Activated CD4-positive, alpha-beta T cell treated with anti-CD3 and anti-CD28 coated beads, Interleukin-2, amount 50 U/mL, for 48 hours (primary cell): ENCODE measurements at regions not wholly inside any gene's neighbourhood (a gene's known extent, or its start where the extent isn't known, plus 50 kb on each side); places are given as distances from the start of the nearest gene placed in this dataset.
"Not testable (repeated sequence)": the region's sequence is repeated elsewhere in the genome, so short reads cannot be mapped to it uniquely, and the experiment has no call there.

Experiments
- DNase-seq, 2 experiments: peaks; one replicate each; pipeline ENCODE4 v3.0.0-alpha.2; 2020

DNA sequence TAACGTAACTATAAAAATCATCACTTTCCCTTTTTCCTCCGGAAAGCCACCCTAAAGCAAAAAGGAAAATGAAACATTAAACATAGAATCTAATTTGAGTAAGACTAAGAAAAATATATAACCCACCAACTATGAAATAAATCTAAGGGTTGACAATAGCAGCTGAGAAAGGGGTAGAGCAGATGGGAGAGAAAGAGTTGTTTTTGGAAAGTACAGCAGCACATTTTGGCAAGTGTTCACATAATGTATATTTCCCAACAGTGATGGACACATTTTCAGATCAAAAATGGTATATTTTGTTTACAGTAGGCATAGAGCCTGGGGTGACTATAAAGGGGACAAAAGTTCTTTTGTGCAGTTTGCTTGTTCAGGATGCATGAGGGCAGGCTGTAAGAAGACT, 1287.4 kb upstream of the B3GALT2 start:
- no peak for DNase-seq

DNA sequence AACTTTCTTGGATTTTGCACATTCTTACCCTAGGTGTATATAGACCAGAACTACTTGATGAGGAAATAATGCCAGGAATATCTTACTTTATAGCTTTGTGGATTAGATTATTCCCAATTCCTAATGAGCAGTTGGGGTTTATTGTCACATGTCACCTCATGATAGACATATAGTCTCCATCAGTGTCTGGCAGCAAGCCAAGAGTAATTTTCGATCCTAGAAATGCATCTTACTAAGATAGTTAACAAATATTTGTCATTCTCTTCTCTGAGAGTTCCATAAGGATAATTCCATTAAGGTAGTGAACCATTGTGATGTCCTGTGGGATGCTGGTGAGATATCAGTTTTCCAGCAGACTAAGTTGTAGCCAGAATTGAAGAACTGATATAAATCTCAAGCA, 1282.9 kb upstream of the B3GALT2 start:
- no peak for DNase-seq

DNA sequence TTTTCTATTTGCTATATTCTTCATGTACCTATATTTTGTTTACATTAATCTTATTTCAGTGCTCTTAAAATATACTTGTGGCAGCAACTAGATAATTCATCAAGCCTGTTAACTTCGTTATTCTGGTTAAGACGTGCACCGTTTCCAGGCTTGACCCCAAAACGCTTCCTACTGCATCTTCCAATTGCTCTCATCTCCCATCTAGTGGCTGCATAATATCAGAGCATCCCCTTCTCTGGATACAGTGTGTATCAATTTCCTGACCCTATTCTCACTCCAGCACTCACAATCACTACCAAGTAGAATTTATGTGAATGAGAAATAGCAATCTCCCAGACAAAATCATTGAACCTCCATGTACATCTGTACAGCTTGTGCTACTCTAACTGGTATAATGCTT, 1280.3 kb upstream of the B3GALT2 start:
- no peak for DNase-seq

DNA sequence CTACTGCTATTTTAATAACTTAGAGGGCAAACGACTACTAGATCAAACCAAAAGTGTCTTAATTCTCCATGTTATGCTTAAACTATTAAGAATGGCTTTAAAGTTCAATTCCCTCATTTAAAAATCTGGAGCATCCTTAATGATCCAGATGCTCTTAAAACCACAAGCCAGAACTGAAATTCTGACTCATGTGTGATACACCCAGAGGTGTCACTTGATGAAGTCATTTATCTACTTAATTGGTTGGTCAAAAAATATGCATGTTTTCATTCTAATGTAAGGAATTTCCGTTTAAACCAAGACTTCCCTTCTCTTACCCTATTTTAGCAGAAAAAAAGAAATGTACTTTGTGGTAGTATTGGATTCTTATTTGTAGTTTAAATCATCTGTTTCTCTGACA, 1261.2 kb upstream of the B3GALT2 start:
- DNase-seq = no peak

DNA sequence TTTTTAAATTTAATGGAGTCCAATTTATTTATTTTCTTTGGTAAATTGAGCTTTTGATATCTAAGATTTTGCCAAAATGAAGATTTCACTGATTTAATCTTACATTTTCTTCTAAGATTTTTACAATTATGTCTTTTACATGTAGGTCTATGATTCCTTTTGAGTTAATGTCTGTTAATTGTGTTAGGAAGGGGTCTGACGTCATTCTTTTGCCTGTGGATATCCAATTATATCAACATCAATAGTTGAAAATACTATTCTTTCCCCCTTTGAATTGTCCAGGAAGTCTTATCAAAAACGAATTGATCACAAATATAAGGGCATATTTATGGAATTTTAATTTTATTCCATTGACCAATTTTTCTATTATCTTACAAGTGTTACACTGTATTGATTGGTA, 1258.8 kb upstream of the B3GALT2 start:
- no peak for DNase-seq

DNA sequence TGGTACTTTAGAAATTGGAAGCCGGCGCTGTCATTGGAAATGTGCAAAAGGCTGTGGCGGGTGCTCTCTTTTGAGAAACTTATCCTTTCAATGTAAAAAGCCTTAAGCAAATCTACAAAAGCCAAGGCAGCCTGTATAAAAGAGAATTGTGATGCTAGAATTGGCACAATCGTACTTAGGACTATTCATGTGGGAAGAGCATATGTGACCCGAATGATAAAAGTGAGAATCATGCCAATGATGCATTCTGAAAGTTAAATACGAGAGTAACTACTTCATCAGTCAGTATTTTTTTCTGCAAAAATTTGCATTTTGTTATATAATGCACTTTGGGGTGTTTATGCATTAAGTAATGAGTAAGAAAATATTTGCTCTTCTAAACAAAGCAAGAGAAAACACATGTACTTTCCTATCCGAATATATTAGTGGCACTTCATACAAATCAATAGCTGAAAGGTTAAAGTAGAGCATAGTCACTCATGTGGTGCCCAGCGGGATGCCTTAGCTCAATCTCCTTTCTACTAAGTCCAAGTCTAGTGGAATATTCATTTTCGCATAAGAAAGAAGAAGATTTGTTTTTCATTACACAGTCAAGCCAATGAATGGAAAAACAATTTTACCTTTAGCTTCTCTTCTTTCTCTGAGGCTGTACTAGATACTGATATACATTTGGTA, 1256.6 kb upstream of the B3GALT2 start:
- DNase-seq = no peak

DNA sequence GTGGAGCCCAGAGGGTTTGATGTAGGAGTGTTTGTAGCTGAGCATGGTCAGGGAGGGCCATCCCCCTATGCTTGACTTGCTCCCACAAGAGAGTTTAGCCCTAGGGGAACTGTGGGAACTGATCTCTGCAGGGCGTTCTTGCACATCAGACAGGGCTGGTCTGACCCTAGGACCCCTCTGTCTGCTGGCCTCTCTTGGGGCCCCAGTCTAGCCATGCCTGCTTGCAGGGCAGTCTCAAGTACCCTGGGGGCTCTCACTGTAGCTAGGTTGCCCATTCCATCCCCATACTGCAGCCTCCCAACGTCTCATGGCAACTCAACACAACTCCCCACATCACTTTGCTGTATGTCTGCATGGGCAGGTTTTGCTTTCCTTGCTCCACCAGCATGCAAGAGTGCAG, 1250.7 kb upstream of the B3GALT2 start:
- DNase-seq = no peak

DNA sequence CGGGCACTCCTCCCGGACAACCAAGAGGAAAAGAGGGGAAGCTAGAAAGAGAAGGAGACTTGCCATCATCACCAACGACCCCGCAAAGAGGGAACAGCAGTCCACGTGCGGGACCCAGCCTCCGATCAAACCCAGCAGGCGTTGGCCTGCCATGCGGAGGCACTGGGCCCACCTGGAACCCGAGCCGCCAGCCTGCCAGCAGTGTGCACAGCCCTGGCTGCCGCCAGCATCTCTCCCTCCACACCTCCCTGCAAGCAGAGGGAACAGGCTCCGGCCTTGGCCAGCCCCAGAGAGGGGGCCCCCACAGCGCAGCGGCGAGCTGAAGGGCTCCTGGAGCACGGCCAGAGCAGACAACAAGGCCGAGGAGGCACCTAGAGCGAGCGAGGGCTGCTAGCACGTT, 1244.7 kb upstream of the B3GALT2 start:
- no peak for DNase-seq

DNA sequence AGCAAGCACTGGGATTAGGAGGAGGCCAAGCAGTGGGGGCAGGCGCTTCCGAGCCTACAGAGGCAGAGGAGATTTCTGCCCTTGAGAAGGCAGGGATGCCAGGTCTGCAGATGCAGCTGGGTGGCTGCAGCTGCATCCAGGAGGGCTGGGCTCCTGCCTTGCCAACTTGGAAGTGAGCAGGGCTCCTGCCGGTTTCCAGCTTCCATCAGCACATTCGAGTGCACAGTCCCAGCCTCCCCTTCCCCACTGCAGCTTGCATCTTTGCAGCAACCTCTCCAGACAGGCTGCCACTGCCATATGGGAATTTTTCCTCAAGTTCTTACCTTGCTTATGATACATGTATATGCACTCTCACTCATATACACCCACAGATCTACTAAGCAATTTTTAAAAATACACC, 1234.3 kb upstream of the B3GALT2 start:
- DNase-seq = no peak

DNA sequence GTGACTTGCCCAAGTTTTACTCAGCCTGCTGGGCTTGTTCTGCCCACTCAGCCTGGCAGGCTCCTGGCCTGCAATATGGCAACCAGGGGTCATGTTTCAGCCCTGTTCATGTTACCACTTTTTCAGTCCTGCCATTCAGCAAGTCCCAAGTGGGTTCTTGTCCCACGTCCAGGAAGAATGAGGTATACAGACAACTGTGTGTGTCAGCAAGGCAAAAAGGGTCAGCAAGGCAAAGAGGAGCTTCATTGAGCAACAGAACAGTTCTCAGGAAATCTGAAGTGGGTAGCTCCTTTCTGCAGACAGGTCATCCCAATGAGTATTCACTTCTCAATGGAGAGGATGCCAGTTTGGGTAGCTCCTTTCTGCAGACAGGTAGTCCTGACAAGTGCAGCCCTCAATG, 1233.3 kb upstream of the B3GALT2 start:
- no peak for DNase-seq

DNA sequence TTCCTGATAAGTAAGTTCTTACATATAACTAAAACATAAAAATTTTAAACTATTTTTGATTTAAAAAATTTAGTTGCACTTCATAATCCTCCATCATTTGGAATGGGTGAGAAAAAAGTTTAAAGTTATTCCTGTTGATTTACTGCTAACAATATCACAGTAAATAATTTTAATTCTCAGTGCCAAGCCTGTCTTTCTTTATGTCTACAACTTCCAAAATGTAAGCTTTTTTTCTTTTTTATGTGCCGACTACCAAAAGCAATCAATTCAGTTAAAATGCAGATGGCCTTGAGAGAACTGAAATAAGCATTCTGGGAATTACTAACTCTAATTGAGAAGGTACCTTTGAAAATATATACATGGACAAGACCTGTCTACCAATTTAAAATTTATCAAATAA, 1224.3 kb upstream of the B3GALT2 start:
- no peak for DNase-seq

DNA sequence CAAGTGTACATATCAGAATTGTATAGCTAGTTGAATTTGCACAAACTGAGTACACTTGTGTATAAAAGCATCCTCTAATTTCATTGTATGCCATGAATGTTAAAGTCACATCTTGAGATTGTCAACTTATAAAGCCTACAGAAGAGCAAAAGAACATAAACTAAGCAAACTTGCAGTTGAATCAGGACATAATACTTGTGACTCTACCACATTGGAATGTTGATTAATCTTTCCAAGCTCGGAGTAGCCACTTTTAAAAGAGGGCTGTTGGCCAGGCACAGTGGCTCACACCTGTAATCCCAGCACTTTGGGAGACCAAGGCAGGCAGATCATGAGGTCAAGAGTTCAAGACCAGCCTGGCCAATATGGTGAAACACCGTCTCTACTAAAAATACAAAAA, 1220.8 kb upstream of the B3GALT2 start:
- DNase-seq = not testable (repeated sequence)

DNA sequence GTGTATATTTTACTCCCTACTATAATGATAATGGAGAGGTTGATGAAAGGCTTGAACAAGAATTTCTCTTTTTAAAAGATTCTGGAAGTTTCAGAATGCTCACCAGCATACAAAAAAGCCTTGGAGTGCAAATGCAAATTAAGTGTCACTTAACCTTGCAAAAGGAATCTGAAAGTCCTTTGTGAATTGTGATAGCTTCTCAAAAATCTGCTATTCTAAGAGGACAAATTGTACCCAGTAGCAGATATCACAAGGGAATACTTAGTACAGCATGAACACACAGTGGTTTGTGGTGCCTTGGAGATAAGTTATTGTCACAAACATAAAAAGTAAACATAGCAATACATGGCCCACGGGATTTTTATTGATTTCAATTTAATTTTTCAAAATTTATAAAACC, 1208.3 kb upstream of the B3GALT2 start:
- no peak for DNase-seq

DNA sequence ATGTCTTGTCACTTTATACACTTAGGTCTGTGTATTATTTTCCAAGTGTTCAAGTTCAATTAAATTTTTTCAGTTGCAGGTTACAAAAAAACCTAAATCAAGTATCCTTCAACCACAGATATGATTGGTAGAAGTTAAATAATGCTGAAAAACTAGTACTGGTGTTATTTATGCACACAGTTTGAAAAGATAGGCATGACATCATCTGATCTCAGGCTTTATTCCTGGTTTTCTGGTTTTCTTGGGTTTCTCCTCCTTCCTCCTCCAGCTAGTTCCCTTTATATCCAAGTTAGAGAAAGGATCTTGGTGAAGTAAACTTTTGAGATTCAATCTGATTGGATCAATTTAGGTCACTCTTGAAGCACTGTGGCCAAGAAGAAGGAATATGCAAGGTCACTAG, 1201.1 kb upstream of the B3GALT2 start:
- DNase-seq = no peak

DNA sequence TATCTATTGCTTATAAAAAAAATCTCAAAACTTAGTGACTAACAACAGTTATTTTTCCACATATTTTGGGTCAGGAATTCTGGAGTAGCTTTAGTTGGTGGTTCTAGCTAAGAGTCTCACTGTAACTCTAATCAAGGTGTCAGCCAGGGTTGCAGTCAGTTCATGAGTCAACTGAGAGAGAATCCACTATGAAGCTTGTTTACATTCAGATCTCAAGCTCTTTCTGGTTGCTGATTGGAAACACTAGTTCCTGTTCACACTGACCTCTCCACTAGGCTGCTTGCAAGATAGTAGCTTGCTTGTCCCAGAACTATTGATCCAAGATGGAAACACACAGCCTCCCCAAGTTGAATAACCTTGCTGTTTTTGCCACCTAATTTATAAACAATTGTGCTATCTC, 1192.1 kb upstream of the B3GALT2 start:
- DNase-seq = no peak

DNA sequence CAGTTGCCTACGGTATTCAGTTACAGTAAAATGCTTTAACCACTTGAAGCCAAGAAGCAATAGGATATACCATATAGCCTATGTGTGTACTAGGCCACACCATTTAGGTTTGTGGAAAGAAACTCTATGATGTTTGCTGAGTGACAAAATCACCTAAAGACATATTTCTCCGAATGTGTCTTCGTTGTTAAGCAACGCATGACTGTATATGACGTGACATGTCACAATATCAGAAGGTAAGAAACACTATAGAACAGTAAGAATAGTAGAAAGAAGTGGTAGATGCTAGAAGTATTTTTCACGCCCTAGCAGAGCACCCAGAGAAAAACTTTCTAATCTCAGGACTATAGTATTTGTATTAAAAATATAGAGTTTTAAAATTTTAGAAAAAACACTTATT, 1188.2 kb upstream of the B3GALT2 start:
- no peak for DNase-seq

DNA sequence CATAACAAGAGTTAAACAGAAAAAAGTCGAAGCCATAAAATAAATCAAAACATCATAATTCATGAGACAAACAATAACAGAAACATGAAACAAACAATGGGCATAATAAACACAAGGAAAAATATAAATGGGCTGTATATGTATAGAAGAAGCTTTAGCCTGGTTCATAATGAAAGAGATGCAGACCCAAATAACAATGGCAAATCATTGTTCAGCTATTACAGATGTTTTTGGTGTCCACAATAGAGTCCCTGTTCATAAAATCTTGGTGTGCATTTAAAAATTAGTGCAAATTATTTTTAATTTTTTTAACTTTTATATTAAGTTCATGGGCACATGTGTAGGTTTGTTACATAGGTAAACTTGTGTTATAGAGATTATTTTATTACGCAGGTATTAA, 1185.9 kb upstream of the B3GALT2 start:
- no peak for DNase-seq

DNA sequence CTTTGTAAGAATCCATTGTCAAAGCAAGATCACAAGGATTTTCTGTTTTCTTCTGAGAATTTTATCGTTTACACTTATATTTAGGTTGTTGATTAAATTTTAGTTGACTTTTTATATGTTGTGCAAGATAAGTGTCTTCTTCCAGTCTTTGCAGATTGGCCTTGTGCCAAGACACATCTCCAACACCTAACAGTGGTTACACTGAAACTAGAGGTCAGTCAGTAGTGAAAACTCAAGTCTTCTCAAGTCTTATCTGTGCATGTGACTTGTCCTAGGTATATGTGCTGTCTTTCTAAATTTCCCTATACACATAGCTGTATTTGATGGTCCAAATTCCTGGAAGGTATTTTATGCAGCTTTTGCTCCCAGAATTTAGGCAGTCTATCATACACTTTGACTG, 1183.2 kb upstream of the B3GALT2 start:
- DNase-seq = no peak

DNA sequence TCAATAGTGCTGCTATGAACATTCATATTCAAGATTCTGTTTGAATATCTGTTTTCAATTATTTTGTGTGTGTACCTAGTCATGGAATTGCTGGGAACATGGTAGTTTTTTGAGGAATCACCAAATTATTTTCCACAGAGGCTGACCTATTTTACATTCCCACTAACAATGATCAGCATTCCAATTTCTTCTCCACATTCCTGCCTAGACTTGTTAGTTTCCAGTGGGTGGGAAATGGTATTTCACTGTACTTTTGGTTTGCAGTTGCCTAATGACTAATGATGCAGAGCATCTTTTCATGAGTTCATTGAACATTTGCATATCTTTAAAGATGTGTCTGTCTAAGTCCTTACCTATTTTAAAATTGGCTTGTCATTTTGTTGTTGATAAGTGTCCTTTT, 1182.6 kb upstream of the B3GALT2 start:
- no peak for DNase-seq

DNA sequence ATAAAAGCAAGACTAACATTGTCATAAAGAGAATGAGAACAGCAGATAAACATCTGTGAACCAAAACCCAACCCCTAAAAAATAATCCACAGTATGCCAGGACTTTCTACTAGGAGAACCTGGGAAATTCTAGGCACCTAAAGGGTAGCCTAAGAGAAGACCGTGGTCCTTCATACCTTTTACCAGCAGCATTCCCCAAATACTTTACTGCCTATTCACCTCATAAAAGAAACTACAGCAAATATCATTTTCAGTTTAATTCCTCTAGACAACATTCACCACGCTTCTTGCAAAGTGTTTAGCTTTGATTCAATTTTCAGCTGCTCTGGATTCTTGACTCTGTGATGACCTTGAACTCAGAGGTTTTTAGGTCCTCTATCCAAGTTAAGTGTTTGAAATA, 1180.7 kb upstream of the B3GALT2 start:
- DNase-seq = no peak

DNA sequence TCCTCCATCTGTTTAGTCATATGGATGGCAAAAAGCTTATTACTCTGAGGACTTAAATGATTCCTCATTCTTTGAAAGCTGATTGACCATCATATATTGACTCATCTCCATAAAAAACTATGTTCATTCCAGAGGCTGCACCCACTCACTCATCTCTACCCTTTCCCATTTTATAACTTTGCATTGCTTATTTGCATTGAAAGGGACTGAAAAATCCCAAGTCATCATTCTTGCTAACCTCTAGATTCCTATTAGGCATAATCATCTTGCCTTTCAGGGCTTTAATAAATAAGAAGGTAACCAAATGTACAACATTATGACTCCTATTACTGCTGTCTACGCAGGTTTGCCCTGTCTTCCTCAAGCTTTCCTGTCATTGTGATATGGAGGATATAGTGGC, 1180.3 kb upstream of the B3GALT2 start:
- no peak for DNase-seq

DNA sequence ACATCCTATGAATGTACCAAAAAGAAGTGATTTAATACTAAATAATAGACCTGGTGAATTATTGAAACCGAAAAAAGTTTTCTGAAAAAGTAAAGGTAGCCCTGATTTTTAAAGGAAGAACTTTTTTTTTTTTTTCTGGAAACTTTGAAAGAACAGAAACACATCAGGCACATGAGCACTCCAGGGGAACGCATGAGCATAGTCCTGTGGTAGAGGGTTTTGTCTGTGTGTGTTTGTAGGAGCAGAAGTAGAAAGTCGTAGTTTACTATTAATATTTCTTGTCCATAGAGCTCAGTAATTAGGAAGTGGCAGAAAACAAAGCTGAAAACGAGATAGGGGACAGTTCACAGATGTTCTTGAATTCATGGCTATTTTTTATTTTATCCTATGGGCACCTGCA, 1175.9 kb upstream of the B3GALT2 start:
- no peak for DNase-seq

DNA sequence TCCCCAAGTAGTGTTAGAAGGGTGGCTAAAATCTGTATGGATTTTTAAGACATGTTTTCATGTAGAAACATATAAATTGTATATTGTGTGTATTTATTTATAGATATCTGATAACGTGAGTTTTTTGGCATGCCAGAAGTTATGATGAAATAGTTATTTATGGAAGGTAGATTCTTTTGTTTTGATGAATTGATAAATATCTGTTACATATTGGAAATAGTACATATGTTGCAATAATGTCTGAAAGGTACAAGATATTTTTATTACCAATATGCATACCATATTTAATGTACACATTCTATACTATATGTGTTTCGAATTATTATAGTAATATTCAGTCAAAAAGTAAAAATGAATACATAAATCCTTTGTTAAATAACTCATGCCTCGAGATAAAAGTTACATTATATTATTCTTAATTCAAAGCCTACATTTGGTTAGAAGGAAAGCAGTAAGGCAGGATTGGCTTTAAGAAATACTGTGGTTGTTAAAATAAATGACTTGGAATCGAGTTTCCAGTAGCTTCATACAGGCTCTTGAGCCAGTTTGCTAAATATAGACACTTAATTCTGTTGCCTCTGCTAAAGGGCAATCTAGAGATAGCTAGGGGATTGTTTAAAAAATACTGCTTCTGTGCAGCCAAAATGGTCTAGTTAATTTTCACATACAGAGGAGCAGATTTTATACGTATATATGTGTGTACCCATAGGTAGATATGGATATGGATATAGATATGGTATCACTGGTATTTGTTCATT, 1175.1 kb upstream of the B3GALT2 start:
- DNase-seq = no peak

DNA sequence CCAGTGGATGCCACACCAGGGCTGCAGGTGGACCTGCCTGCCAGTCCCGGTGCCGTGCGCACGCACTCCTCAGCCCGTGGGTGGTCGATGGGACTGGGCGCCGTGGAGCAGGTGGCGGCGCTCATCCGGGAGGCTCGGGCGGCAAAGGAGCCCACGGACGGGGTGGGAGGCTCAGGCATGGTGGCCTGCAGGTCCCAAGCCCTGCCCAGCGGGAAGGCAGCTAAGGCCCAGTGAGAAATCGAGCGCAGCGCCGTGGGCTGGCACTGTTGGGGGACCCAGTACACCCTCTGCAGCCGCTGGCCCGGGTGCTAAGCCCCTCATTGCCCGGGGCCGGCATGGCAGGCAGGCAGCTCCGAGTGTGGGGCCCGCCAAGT, 1171.8 kb upstream of the B3GALT2 start:
- no peak for DNase-seq

DNA sequence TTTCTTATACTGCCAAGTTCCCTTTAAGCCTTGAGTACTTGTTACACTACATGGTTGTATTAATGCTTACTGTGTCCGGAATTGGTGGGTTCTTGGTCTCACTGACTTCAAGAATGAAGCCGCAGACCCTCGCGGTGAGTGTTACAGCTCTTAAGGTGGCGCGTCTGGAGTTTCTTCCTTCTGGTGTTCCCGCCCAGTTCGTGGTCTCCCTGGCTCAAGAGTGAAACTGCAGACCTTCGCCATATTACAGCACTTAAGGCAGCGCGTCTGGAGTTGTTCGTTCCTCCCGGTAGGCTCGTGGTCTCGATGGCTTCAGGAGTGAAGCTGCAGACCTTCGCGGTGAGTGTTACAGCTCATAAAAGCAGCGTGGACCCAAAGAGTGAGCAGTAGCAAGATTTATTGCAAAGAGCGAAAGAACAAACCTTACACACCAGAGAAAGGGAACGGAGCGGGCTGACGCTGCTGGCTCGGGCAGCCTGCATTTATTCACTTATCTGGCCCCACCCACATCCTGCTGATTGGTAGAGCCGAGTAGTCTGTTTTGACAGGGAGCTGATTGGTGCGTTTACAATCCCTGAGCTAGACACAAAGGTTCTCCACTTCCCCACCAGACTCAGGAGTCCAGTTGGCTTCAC, 1171.3 kb upstream of the B3GALT2 start:
- not testable (repeated sequence) for DNase-seq
